ENCODE measurements at regions not wholly inside any gene's neighbourhood (a gene's known extent, or its start where the extent isn't known, plus 50 kb on each side); places are given as distances from the start of the nearest gene placed in this dataset.

DNA sequence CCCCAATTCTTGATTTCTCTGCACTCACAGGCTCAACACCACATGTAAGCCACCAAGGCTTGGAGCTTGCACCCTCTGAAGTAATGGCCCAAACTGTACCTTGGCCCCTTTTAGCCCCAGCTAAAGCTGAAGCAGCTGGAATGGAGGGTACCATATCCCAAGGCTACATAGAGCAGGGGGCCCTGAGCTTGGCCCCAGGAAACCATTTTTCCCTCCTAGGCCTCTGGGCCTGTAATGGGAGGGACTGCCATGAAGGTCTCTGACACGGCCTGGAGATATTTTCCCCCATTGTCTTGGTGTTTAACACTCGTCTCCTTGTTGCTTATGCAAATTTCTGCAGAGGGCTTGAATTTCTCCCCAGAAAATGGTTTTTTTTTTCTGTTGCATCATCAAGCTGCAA, 69.7 kb downstream of the SKA1 start:
- no peak for DNase-seq

DNA sequence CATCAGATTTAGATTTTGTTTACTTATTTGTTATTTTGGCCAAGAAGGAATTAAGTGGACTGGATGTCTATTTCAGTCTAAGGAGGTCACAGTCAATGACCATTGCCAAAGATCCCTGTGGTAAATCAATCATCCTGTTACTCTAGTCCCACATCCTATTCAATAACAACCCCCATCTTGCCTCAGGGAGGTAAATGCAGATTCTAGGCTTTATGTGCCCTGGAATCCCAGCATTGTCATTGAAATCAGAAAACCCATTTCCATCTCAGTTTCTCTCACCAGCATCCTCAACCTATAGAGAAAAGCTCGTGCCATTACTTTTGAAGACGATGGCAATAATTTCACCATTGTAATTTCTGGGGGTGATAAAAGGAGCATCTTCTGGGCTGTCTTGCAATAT, 71.8 kb downstream of the SKA1 start:
- DNase-seq, result no peak

GRCh38 chr18:50447102-50447741, 72.4 kb downstream of the SKA1 start:
- DNase-seq, result no peak

DNA sequence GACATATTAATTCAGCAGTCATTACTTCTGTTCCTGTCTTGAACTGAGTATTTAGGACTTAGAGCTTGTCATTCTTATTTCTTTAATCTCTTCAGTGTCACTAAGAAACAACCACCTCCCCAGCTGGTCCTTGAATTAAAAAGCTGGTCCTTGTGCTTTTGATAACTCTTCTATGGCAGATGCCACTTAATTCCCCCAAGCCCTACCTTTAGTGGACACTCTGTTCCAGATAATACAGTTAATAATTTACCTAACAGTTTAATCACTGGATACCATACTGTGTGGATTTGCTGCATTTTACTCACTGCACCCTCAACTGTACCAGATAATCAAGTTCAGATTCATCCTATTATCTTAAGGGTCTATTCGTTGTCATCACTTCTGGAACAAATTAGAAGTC, 73.1 kb downstream of the SKA1 start:
- no peak for DNase-seq

GRCh38 chr18:50451100-50451842, 76.4 kb downstream of the SKA1 start:
- no peak for DNase-seq

GRCh38 chr18:50453014-50453680, 78.3 kb downstream of the SKA1 start:
- no peak for DNase-seq

GRCh38 chr18:50453732-50454131, 78.9 kb downstream of the SKA1 start:
- DNase-seq, result no peak

GRCh38 chr18:50454387-50454988, 79.6 kb downstream of the SKA1 start:
- peak; percentile 89 for DNase-seq

DNA sequence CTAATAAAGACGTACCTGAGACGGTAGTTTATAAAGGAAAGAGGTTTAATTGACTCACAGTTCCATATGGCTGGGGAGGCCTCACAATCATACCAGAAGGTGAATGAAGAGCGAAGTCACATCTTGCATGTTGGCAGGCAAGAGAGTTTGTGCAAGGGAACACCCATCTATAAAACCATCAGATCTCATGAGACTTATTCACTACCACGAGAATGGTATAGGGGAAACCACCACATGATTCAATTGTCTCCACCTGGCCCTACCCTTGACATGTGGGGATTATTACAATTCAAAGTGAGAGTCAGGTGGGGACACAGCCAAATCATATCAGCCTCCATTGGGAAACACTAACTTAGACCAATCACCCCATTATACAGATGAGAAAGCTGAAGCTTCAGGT, 81.4 kb downstream of the SKA1 start:
- DNase-seq, result no peak

GRCh38 chr18:50457639-50458038, 82.8 kb downstream of the SKA1 start:
- no peak for DNase-seq

- DNase-seq, result no peak
Observed at GRCh38 chr18:50458366-50458765, 83.5 kb downstream of the SKA1 start.

GRCh38 chr18:50458796-50459195, 84.0 kb downstream of the SKA1 start:
- no peak for DNase-seq

DNA sequence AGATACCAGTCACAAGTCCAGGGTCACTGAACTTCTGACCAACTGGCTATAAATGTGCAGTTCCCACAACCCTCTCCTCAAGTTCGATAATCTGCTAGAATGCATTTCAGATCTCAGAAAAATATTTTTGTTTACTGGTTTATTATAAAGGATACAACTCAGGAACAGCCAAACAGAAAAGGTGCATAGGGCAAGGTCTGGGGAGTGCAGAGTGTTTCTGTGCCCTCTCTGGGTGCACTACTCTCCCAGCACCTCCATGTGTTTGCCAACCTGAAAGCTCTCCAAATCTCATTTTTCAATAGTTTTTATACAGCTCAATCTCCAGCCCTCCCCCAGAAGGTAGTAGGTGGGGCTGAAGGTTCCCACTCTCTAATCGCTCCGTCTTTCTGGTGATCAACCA, 85.2 kb downstream of the SKA1 start:
- no peak for DNase-seq

GRCh38 chr18:50460716-50461115, 85.9 kb downstream of the SKA1 start:
- DNase-seq, result no peak

DNA sequence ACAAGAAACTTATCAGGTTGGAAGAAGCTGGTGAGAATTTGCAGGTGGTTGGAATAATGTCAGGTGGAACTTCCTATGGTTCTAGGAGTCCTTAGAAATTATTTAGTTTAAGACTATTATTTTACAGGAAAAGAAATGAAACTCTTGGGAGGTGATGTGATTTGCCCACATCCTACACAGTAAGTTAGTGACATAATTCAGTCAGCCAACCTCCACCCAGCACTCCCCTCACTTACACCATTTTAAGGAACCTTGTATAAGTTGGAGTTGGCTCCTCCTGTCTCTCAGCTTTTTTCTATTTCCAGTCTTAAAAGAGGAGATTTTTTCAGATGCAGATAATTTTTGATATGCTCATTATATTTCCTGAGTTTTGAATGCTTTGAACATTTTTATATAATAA, 86.4 kb downstream of the SKA1 start:
- DNase-seq, result no peak

DNA sequence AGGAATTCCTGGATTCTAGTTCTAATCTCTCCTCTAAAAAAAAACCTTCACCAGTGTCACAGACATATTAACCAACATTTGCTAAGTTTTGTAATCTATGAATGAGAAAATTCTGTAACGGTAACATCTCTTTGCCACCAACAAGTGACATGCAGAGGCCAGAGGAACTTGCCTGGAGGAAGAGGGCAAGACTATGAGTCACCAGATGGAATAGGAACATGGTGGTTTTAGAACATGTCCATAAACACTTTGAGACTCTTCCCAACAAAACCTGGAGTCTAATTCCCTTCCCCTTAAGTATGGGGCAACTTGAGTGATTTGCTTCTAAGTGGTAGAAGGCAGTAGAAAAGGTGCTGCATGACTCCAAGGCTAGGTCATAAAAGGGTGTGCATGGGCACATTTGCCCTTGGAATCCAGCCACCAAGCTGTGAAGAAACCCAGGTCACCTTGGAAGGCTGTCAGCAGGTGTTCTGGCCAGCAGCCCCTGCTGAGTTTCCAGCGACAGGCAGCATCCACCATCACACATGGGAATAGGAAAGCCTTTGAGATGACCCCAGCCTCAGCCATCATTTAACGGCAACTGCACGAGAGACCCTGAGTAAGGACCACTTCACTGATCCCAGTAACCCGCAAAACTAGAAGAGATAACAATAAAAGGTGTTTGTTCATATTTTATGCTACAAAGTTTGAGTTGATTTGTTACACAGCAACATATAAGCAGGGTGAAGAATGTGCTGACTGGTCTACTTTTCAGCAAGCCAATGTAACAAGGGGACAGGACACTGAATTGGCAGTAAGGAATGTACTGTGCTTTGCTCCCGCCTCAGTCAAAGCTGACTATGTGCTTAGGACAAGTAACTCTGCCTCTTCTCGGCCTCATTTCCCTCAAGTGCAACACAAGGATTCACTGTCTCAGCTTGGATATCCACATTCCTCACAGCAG, 90.6 kb downstream of the SKA1 start:
- no peak for DNase-seq

GRCh38 chr18:50466634-50467033, 91.8 kb downstream of the SKA1 start:
- no peak for DNase-seq

GRCh38 chr18:50468807-50469206, 91.1 kb upstream of the MAPK4 start:
- no peak for DNase-seq

DNA sequence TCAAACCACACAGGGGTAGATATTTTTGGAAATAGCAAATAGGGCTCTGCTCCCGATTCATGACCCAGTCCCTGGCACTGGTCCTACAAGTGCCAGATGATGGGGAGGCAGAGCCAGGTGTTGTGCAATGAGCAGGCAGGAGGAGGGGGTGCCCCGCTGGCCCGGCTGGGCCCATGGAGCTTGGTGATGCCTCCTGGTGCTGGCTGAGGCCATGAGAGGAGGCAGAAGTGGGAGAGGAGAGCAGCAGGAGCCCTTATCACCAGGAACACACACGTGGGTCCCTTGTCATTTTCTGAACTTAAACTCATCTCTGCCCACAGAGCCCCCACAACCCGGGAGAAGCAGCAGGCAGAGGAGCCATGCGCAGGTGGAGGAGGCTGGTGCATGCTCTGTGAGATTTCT, 90.5 kb upstream of the MAPK4 start:
- no peak for DNase-seq

- DNase-seq, result no peak
Observed at GRCh38 chr18:50472941-50473340, 86.9 kb upstream of the MAPK4 start.

GRCh38 chr18:50473881-50474280, 86.0 kb upstream of the MAPK4 start:
- DNase-seq, result peak; percentile 56

DNA sequence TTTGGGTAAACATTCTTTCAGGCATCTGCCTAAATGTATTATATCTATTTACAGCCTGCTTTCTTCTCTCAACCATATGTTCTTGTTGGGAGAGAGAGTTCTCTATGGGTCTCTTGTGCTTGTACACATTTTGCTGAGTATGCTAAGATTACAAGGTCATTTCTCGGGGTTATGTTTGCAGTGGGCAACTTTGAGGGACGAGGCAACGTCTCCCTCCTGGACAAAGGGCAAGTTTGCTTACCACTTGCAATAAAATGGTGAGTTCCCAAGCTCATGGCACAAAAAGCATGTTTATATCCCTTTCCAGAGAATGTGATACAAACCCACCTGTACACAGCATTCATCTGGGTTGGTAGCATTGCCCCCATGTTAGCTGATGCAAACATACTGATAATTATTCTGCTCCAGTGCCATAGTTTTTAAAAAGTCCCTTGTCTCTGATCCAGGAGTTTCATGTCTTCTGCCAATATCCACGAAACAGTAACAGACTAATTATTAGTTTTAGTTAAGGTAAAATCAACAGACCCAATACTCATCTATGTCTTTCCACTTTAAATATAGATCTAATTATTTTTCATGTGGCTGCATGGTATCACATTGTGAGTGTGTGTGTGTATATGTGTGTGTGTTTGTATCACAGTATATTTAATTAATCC, 84.2 kb upstream of the MAPK4 start:
- DNase-seq, result no peak

All from NCI-H2107 (cell line).